GM12872 (cell line): ENCODE measurements at regions not wholly inside any gene's neighbourhood (a gene's known extent, or its start where the extent isn't known, plus 50 kb on each side); places are given as distances from the start of the nearest gene placed in this dataset.

Source experiments
- TF ChIP-seq, protein P1 (sequence below): IDR thresholded peaks from 3 replicates; pipeline ENCODE4 v1.5.1; 2011; ENCODE audit warnings: low read depth, mild to moderate bottlenecking, low read length, moderate library complexity; ENCODE audit not compliant: insufficient read depth

DNA sequence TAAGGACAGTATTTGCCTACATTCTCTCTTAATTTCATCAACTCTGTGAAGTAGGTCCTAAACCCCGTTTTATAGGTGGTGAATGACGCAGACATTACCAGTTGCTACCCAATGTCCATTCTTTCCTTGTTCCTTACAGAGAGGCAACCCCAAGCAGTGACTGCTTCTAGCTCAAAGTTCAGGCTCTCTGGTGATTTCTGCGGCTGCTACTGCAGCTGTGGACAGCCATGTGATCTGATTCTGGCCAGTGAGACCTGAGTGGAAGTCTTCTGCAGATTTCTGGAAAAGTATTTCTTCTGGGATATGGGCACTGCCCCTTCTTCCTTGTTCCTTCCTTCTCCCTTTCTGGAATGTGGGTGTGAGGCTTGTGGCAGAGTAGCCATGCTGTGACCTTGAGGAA is 82.9 kb downstream of the ARF6 start:
- TF ChIP-seq, protein P1, sequence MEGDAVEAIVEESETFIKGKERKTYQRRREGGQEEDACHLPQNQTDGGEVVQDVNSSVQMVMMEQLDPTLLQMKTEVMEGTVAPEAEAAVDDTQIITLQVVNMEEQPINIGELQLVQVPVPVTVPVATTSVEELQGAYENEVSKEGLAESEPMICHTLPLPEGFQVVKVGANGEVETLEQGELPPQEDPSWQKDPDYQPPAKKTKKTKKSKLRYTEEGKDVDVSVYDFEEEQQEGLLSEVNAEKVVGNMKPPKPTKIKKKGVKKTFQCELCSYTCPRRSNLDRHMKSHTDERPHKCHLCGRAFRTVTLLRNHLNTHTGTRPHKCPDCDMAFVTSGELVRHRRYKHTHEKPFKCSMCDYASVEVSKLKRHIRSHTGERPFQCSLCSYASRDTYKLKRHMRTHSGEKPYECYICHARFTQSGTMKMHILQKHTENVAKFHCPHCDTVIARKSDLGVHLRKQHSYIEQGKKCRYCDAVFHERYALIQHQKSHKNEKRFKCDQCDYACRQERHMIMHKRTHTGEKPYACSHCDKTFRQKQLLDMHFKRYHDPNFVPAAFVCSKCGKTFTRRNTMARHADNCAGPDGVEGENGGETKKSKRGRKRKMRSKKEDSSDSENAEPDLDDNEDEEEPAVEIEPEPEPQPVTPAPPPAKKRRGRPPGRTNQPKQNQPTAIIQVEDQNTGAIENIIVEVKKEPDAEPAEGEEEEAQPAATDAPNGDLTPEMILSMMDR, result no peak

DNA sequence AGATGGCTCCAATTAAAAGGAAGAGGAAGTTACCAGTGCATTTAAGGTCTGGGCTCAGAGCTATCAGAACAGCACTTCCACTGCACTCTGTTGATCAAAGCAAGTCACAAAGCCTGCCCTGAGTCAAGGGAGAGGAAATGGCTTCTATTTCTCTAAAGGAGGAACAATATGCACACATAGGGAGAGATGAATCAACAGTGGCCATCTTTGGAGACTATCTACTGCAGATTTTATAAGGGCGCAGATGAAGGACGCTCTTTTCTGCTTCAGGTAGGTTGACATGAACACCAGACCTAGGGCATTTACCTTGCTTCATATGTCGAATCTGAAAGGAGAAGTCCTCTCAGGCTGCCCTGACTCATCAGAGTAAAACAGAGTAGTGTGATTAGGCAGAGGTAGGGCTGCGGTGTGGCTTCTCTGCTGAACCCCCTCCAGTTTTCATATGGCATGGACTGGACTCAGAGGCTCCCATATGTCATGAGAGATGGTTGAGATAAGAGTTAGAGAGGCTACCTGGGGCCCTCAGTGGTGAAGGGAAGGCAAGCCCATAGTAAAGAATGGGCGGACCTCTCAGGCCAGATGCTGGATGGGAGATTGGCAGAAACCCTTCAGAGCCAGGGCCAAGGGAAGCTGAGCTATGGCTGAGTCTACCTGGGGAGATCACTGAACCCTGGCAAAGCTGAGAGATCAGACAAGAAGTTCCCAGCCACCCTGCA is 84.4 kb downstream of the ARF6 start:
- TF ChIP-seq, protein P1, result no peak

DNA sequence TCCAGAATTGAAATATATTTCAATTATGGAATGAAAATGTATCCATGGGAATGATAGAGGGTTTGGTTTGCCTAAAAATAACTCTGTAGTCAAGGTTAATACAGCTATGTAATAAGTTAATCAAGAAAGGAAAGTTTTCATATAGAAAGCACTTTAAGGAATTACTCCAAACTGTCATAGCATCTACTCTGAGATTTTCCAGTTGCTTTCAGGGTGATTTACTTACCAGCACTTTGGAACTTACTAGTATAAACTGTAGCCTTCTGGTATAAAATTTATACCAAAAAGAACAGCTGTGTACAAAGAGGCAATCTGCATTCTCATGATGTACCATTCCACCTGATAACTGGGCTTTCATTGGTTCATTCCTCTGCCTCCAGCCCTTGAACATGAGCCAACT is 87.1 kb downstream of the ARF6 start:
- TF ChIP-seq, protein P1, result no peak

DNA sequence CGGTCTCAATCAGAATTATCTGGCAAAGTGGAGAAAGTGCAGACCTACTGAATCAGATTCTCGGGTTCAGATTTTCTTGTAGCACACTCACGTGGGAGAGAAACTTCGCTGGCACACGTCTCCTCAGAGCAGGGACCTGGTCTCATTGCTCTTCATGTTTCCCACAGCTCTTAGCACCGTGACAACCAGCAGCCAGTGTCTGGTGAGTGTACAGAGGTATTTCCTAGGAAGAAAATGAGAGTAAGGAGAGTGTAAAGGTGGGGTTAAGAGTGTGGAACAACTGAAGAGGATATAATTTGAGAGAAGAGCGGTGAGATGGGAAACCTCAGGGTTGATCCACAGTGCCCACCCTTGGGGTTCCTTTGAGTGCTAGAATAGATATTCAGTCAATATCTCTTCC is 89.2 kb downstream of the ARF6 start:
- TF ChIP-seq, protein P1, result no peak

DNA sequence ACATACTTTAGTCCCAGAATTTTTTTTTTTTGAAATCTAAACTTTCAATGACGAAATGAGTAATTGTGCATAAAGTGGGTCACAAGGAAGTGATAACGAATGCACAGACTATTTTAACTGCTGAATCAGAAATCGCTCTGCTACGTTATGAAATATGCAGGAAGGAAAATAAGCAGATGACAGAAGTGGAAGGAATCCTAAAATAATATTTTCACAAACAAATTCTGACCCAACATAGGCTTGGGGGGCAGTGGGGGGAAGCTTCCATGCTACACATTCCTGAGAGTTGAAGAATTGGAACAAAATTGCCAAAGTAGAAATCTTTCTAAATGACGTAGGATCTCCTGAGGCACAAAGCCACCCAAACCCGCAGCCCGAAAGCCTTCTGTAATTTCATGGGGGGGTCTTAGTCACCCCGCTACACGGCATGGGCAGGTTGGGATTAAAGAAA is 89.6 kb downstream of the ARF6 start:
- TF ChIP-seq, protein P1, result no peak

DNA sequence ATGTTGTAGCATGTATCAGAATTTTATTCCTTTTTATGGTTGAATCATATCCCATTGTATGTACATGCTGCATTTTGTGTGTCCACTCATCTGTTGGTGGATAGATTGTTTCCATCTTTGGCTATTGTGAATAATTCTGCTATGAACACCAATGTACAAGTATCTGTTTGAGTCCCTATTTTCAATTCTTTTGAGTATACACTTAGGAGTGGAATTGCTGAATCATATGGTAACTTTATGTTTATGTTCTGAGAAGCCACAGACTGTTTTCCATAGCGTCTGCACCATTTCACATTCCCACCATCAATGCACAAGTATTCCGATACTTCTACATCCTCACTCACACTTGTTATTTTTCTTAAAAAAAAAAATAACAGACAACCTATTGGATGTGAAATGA is 91.5 kb downstream of the ARF6 start:
- TF ChIP-seq, protein P1, result no peak

DNA sequence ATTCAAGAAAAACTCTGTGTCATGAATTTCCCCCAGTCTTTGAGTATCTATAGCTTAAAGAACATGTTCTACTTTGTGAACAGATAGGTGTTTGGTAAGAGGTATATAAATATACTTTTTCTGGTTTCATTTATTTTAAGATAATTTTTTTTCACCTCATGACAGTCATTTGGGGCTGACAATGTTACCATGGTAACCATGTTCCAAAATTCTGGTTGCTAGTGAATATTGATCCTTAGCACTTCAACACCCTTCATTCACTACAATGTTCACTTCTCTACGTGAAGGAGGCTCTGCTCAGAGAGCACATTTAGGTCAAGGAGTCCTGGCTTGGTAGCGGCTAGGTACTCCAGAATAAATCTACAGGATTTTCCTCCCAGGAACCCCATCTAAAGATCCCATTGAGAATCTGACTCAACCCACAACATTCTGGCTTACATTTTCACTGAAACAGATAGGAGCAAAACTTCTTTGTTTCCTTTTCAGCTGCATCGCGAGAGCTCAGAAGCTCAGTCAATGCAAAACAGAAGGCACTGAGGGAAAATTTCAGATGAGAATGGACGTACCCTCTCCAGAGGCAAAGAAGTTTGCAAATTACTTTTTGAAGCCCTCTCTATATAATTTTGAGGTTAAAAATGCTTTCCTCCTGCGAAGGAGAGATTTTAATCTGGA is 93.6 kb downstream of the ARF6 start:
- TF ChIP-seq, protein P1, result no peak
